K562 (cell line): ENCODE measurements at regions not wholly inside any gene's neighbourhood (a gene's known extent, or its start where the extent isn't known, plus 50 kb on each side); places are given as distances from the start of the nearest gene placed in this dataset.

Experiments
- BACH1 ChIP-seq: fragments of 200-800 bp; sonication (Bioruptor generic); IDR thresholded peaks from 2 replicates; pipeline ENCODE4 v1.6.1; 2016; ENCODE audit warnings: missing genetic modification characterization, missing compliant biosample characterization
- EHMT2 ChIP-seq: fragments of 450-650 bp; IDR thresholded peaks from 2 replicates; pipeline ENCODE4 v1.6.1; 2018; ENCODE audit warnings: antibody characterized with exemption

- TF ChIP-seq BACH1, result no peak
- TF ChIP-seq EHMT2, result no peak
Observed at GRCh38 chr5:92248518-92248917, 865.4 kb upstream of the ARRDC3 start.
